ENCODE measurements at regions not wholly inside any gene's neighbourhood (a gene's known extent, or its start where the extent isn't known, plus 50 kb on each side); places are given as distances from the start of the nearest gene placed in this dataset.

DNA sequence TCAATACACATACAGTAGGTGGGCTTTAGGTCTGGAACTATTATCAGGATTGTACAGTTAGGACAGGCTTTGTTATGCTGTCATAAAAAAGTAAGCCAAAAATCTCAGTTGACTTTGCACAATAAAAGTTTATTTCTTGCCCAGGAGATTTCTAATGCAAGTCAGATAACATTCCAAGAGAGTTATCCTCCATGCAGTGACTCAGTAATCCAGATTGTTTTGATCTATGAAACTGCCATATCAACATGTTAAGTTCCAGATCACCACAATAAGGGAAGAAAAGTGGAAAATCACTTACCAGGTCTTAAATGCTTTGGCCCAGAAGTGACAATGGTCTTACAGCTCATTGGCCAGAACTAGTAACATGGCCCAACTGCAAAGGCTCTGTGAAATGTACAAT lies 636.2 kb upstream of the KLF12 start:
- no peaks in the 10 kb centered on the region for H3K9me3 ChIP-seq (ENCODE audit: low read length)
- no peak overlapping the region for H3K9ac ChIP-seq (ENCODE audit: low read length)
- H3K27ac ChIP-seq (ENCODE audit: low read depth, low read length): no peak overlapping the region
- no peak overlapping the region for H3K4me3 ChIP-seq (ENCODE audit: low read depth in 1 of 2, low read length in 2 of 2)
- H3K4me1 ChIP-seq (ENCODE audit: insufficient read depth, low read length): no peaks in the 10 kb centered on the region
- no peaks in the 10 kb centered on the region for H3K27me3 ChIP-seq (ENCODE audit: control insufficient read depth in 1 of 2, insufficient read depth in 2 of 2, low read length in 2 of 2)
- H3K36me3 ChIP-seq (ENCODE audit: insufficient read depth, low read length): no peaks in the 10 kb centered on the region

- Histone ChIP-seq H3K36me3 (ENCODE audit: insufficient read depth, low read length) (no peaks in the 10 kb centered on the region), H3K4me3 (ENCODE audit: low read depth in 1 of 2, low read length in 2 of 2) (no peak overlapping the region), H3K4me1 (ENCODE audit: insufficient read depth, low read length) (no peaks in the 10 kb centered on the region), H3K27ac (ENCODE audit: low read depth, low read length) (no peak overlapping the region), H3K9me3 (ENCODE audit: low read length) (no peaks in the 10 kb centered on the region), H3K9ac (ENCODE audit: low read length) (no peak overlapping the region), H3K27me3 (ENCODE audit: control insufficient read depth in 1 of 2, insufficient read depth in 2 of 2, low read length in 2 of 2) (no peaks in the 10 kb centered on the region)
These were observed 635.1 kb upstream of the KLF12 start for GRCh38 chr13:74769333-74769732.

DNA sequence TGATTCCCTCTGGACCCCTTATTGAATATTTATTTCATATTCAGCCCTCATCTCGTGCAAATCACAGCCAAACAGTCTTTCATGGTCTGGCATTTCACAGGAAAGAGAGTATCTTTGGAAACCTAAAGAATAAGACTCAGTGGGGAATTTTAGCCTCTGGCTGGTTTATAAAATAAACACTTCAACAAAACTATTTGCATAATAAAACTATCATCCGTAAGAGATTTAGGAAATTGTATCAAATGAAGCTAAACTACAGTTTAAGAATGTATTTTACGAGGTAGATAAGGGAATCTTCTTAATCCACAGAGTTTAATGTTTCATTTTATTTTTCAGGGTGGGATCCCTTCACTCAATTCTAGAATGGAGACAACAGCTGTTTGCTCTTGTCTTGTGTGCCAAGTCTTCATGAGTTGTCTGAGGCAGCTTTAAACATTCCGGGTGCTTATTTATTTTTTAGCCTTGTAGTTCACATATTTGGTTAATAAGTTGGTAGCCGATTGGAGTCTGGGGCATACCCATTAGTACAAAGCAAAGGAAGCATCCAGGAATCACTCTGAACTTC lies 634.4 kb upstream of the KLF12 start:
- Histone ChIP-seq H3K9me3 (ENCODE audit: low read length) (no peaks in the 10 kb centered on the region), H3K27me3 (ENCODE audit: control insufficient read depth in 1 of 2, insufficient read depth in 2 of 2, low read length in 2 of 2) (no peaks in the 10 kb centered on the region), H3K9ac (ENCODE audit: low read length) (no peak overlapping the region), H3K4me1 (ENCODE audit: insufficient read depth, low read length) (no peaks in the 10 kb centered on the region), H3K27ac (ENCODE audit: low read depth, low read length) (no peak overlapping the region), H3K36me3 (ENCODE audit: insufficient read depth, low read length) (no peaks in the 10 kb centered on the region), H3K4me3 (ENCODE audit: low read depth in 1 of 2, low read length in 2 of 2) (no peak overlapping the region)

- no peak overlapping the region for H3K9ac ChIP-seq (ENCODE audit: low read length)
- H3K4me1 ChIP-seq (ENCODE audit: insufficient read depth, low read length): peaks cover 5% of the 10 kb centered on the region
- no peaks in the 10 kb centered on the region for H3K9me3 ChIP-seq (ENCODE audit: low read length)
- H3K27ac ChIP-seq (ENCODE audit: low read depth, low read length): no peak overlapping the region
- no peaks in the 10 kb centered on the region for H3K36me3 ChIP-seq (ENCODE audit: insufficient read depth, low read length)
- H3K4me3 ChIP-seq (ENCODE audit: low read depth in 1 of 2, low read length in 2 of 2): no peak overlapping the region
- H3K27me3 ChIP-seq (ENCODE audit: control insufficient read depth in 1 of 2, insufficient read depth in 2 of 2, low read length in 2 of 2): no peaks in the 10 kb centered on the region
These were observed 632.8 kb upstream of the KLF12 start for GRCh38 chr13:74767050-74767449.

GRCh38 chr13:74765955-74766354 lies 631.8 kb upstream of the KLF12 start:
- no peaks in the 10 kb centered on the region for H3K27me3 ChIP-seq (ENCODE audit: control insufficient read depth in 1 of 2, insufficient read depth in 2 of 2, low read length in 2 of 2)
- H3K4me3 ChIP-seq (ENCODE audit: low read depth in 1 of 2, low read length in 2 of 2): no peak overlapping the region
- no peaks in the 10 kb centered on the region for H3K9me3 ChIP-seq (ENCODE audit: low read length)
- no peak overlapping the region for H3K9ac ChIP-seq (ENCODE audit: low read length)
- H3K27ac ChIP-seq (ENCODE audit: low read depth, low read length): no peak overlapping the region
- H3K36me3 ChIP-seq (ENCODE audit: insufficient read depth, low read length): no peaks in the 10 kb centered on the region
- peaks cover 13% of the 10 kb centered on the region for H3K4me1 ChIP-seq (ENCODE audit: insufficient read depth, low read length)

DNA sequence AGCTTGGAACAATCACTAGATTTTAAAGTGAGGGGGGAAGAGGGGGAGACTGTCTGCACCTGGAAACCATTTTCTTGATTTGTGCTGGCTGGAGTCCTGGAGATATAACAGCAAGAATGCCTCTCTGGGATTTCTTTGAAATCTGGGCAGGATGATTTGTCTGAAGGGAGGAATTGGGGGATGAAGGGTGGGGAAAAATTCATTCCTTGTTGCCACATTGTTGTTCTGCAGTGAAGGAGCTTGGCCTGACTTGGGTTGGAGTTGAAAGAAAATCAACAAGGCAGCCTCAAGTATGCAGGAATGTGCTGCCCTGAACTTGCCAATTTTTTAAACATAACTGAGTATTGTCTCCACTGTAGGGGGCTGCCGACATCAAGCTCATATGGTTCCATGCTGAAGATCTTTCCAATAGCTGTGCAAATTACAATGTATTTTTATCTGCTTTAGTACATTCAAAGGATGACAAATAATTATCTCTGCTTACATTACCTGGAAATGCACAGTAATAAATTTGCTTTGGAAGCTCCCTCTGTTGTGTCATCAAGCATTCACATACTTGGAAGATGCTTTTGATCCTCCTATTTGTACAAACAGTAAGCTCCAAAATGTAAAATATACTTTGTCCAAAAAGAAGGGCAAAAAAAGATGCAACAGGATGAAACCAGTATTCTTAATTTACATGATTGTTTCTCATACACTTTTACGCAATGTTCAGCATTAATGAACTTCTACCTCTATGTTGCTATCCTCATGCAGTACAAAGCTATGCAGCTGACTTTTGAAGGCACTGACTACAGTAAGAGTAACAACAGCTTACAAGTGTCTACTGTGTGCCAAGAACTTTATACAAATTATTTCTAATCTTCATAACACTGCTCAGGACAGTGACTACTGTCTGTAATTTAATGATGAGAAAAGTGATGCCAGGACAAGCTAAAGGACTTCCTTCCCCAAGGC lies 627.9 kb upstream of the KLF12 start:
- Histone ChIP-seq H3K27me3 (ENCODE audit: control insufficient read depth in 1 of 2, insufficient read depth in 2 of 2, low read length in 2 of 2) (no peaks in the 10 kb centered on the region), H3K4me3 (ENCODE audit: low read depth in 1 of 2, low read length in 2 of 2) (no peak overlapping the region), H3K36me3 (ENCODE audit: insufficient read depth, low read length) (no peaks in the 10 kb centered on the region), H3K9ac (ENCODE audit: low read length) (no peak overlapping the region), H3K4me1 (ENCODE audit: insufficient read depth, low read length) (peaks cover 13% of the 10 kb centered on the region), H3K27ac (ENCODE audit: low read depth, low read length) (no peak overlapping the region), H3K9me3 (ENCODE audit: low read length) (no peaks in the 10 kb centered on the region)

GRCh38 chr13:74758188-74758587 lies 624.0 kb upstream of the KLF12 start:
- H3K4me3 ChIP-seq (ENCODE audit: low read depth in 1 of 2, low read length in 2 of 2): no peak overlapping the region
- peaks cover 13% of the 10 kb centered on the region for H3K4me1 ChIP-seq (ENCODE audit: insufficient read depth, low read length)
- H3K9me3 ChIP-seq (ENCODE audit: low read length): no peaks in the 10 kb centered on the region
- no peaks in the 10 kb centered on the region for H3K36me3 ChIP-seq (ENCODE audit: insufficient read depth, low read length)
- no peak overlapping the region for H3K9ac ChIP-seq (ENCODE audit: low read length)
- no peaks in the 10 kb centered on the region for H3K27me3 ChIP-seq (ENCODE audit: control insufficient read depth in 1 of 2, insufficient read depth in 2 of 2, low read length in 2 of 2)
- no peak overlapping the region for H3K27ac ChIP-seq (ENCODE audit: low read depth, low read length)

DNA sequence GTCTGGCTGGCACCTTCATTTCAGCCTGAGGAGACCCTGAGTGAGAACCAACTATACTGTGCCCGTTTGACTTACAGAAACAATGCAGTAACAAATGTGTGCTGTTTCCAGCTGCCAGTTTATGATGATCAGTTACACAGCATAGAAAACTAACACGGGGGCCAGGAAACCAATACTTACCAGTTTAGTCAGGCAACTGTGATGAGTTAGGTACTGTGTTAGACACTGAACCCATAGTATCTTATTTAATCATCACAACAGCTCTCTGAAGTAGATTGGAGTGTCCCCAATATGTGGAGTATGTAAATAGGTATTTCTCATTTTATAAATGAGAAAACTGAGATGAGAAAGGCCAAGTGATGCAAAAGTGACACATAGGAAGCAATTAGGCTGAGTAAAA lies 620.9 kb upstream of the KLF12 start:
- no peaks in the 10 kb centered on the region for H3K36me3 ChIP-seq (ENCODE audit: insufficient read depth, low read length)
- no peak overlapping the region for H3K27ac ChIP-seq (ENCODE audit: low read depth, low read length)
- H3K4me1 ChIP-seq (ENCODE audit: insufficient read depth, low read length): no peaks in the 10 kb centered on the region
- no peaks in the 10 kb centered on the region for H3K9me3 ChIP-seq (ENCODE audit: low read length)
- no peak overlapping the region for H3K9ac ChIP-seq (ENCODE audit: low read length)
- H3K27me3 ChIP-seq (ENCODE audit: control insufficient read depth in 1 of 2, insufficient read depth in 2 of 2, low read length in 2 of 2): no peaks in the 10 kb centered on the region
- H3K4me3 ChIP-seq (ENCODE audit: low read depth in 1 of 2, low read length in 2 of 2): no peak overlapping the region

DNA sequence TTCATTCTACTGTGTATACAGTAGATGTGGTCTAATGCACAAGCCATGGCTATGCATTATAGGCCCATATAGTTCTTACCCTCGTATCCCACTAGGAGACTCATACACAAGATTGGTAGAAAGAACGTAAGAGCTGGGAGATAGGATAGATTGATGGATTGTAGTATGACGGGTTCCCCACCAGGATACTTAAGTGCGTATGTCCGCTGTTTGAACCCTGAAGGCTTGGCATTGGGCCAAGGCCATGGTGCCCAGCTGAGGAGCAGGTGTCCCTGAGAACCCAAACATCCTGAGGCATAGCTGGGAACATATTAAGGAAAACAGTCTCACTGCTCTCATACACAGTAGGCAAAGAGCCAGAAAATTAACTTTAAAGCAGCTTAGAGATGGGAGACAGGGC lies 617.5 kb upstream of the KLF12 start:
- Histone ChIP-seq H3K27me3 (ENCODE audit: control insufficient read depth in 1 of 2, insufficient read depth in 2 of 2, low read length in 2 of 2) (no peaks in the 10 kb centered on the region), H3K9me3 (ENCODE audit: low read length) (no peaks in the 10 kb centered on the region), H3K36me3 (ENCODE audit: insufficient read depth, low read length) (no peaks in the 10 kb centered on the region)

GRCh38 chr13:74747186-74747955 lies 613.2 kb upstream of the KLF12 start:
- no peak overlapping the region for H3K9ac ChIP-seq (ENCODE audit: low read length)
- no peak overlapping the region for H3K4me3 ChIP-seq (ENCODE audit: low read depth in 1 of 2, low read length in 2 of 2)
- no peaks in the 10 kb centered on the region for H3K27me3 ChIP-seq (ENCODE audit: control insufficient read depth in 1 of 2, insufficient read depth in 2 of 2, low read length in 2 of 2)
- no peaks in the 10 kb centered on the region for H3K9me3 ChIP-seq (ENCODE audit: low read length)
- no peaks in the 10 kb centered on the region for H3K36me3 ChIP-seq (ENCODE audit: insufficient read depth, low read length)
- H3K27ac ChIP-seq (ENCODE audit: low read depth, low read length): no peak overlapping the region
- no peaks in the 10 kb centered on the region for H3K4me1 ChIP-seq (ENCODE audit: insufficient read depth, low read length)

More for the DNA sequence above, 617.5 kb upstream of the KLF12 start:
- no peaks in the 10 kb centered on the region for H3K4me1 ChIP-seq (ENCODE audit: insufficient read depth, low read length)
- H3K27ac ChIP-seq (ENCODE audit: low read depth, low read length): no peak overlapping the region
- H3K4me3 ChIP-seq (ENCODE audit: low read depth in 1 of 2, low read length in 2 of 2): no peak overlapping the region
- no peak overlapping the region for H3K9ac ChIP-seq (ENCODE audit: low read length)

- H3K9me3 ChIP-seq (ENCODE audit: low read length): no peaks in the 10 kb centered on the region
- H3K36me3 ChIP-seq (ENCODE audit: insufficient read depth, low read length): no peaks in the 10 kb centered on the region
- H3K27ac ChIP-seq (ENCODE audit: low read depth, low read length): no peak overlapping the region
- no peaks in the 10 kb centered on the region for H3K27me3 ChIP-seq (ENCODE audit: control insufficient read depth in 1 of 2, insufficient read depth in 2 of 2, low read length in 2 of 2)
- no peak overlapping the region for H3K4me3 ChIP-seq (ENCODE audit: low read depth in 1 of 2, low read length in 2 of 2)
- H3K4me1 ChIP-seq (ENCODE audit: insufficient read depth, low read length): no peaks in the 10 kb centered on the region
- no peak overlapping the region for H3K9ac ChIP-seq (ENCODE audit: low read length)
These were observed 609.8 kb upstream of the KLF12 start for GRCh38 chr13:74743992-74744391.
